ENCODE measurements at regions not wholly inside any gene's neighbourhood (a gene's known extent, or its start where the extent isn't known, plus 50 kb on each side); places are given as distances from the start of the nearest gene placed in this dataset.

DNA sequence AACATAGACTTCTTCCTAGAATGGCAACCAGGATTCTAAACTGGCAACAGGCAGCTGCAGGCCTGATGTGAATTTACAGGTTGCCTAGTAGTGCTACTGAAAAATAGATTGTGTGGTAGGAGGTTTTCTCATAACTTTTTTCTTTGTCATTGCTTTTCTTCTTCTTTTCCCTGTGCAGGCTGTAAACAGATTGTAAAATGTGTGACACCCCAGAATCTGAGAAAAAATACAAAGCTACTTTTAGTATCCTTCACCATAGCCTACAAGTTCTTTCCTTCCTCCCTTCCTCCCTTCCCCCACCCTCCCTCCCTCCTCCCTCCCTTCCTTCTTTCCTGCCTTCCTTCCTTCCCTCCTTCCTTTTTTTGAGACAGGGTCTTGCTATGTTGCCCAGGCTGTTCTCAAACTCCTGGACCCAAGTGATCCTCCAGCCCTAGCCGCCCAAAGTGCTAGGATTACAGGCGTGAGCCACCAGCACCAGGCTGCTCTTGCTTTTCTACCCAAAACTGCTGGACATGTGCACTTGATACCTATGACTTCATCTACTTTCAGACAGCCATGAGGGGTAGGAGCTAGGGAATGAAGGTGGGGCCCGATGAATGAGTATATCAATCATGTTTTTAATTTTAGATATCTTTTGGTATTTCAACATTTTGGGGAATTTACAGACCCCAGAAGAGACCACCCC lies 114.2 kb upstream of the EEA1 start:
- no peak for DNase-seq

DNA sequence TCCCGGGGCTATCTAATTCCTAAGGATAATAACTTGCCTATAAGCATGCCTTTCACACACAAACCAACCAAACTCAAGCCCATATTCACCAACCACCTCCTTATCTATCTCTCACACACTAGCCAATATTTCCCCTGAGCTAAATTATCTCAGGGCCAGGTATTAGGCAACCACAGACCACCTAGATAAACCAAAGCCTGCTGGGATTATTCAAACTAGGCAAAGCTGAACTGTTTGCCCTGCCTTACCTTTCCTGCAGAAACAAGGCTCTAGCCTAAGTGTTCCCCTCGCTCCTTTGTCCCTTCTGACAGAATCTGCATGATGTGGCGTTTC lies 114.7 kb upstream of the EEA1 start:
- no peak for DNase-seq

- DNase-seq, result no peak
Observed at GRCh38 chr12:93047118-93047517, 118.0 kb upstream of the EEA1 start.

GRCh38 chr12:93048656-93049055 lies 119.6 kb upstream of the EEA1 start:
- no peak for DNase-seq

DNA sequence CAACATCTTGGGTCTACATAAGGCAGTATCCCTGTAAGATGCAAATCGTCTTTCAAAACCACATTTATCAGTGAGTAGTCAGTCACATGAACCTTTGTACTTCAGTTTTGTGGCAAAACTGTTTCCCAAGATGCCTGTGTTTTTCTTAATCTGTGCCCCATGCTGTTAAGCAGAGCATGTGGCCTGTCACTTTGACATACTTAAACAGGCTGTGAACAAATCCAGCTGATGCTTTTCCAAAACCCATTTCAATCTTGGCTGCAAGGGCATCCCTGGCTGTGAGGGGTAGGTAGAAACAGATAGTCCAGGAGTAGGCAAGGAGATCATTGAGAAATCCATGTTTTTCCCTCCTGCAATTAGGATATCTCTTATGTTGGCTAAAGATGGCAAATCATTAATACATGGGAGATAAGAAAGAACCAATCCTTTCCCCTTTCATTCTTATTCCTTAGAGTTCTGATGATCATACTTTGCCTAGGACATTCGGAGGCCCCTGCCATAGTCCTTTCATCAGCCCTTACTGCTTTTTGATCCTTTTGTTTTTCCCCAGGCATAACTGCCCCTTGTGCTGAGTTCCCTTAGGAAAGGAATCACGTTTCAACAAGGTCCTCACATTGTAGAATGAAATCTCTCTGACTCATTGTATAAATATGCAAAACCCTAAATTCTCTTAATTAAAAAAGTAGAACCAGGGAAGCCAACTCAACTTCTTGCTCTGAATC lies 121.1 kb upstream of the EEA1 start:
- no peak for DNase-seq

DNA sequence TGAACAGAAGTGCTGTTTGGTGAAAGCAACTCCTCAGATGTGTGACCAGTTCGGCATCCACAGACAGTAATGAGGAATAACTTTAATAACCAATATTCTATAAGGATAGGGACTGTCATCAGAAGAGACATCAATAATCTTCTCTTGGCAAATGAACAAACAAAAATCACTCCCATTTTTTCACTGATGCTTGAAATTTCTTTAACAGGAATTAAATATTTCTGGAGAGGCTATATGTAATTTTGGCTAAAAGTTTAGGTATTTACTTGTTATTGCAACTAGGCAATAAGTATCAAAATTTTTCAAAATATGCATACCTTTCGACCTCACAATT lies 121.6 kb upstream of the EEA1 start:
- DNase-seq, result no peak

DNA sequence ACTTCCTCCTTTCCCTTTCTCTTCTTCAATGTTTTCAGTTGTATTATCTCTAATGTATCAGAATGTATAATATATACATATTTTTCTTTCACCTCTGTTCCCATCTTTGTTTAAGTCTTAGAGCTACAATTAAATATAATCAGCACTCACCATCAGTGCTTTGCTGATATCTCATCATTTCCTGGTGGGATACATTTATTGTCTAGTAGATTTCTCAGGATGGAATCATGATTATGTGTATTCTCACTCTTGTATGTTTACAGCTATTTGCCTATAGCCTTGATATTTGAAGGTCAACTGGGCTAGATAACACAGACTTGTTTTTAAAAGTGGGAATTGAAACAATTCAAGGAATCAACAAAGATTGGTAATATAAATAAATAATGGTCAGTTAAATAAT lies 124.9 kb upstream of the EEA1 start:
- DNase-seq, result no peak

DNA sequence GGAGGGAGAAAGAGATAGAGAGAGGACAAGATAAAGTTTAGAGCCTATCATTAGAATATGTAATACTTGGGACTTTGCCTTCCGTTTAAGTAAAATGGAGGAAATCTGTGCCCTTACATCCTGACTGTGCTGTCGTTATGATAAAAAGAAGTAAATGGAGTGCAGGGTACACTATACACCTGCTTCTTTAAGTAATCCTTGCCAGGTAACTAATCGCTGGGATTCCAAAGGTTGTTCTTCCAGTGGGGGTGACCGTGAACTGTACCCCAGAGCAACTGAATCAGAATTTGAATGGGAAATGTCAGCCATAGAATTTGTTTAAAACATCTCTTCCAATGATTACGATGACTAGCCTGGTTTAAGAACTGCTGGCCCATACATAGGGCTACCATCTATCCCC lies 126.1 kb upstream of the EEA1 start:
- no peak for DNase-seq

DNA sequence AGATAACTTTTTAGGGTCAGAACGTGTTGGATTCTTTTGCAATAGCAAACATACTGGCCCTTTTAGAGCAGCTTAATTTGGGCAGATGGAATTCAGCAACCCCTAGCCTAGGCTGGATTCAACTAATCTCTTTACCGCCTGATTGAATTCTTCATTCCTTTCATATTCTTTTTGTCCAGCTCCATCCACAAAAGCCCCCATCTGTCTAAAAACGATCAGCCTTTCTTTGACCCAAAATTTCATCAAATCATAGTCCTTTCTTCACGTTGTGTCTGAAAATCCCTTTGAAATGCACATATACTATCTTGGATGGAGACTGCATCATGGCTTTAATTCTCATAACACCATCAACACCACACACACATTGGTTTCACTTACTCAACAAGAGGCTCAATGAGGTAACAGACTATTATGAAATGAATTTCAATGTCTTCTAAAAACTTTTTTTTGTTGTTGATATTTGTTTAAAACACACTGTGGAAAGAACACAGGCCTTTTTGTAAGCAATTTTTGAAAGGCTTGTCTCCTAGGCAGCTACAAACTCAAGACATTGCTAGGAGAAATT lies 128.0 kb upstream of the EEA1 start:
- DNase-seq, result no peak

GRCh38 chr12:93058280-93058679 lies 129.2 kb upstream of the EEA1 start:
- no peak for DNase-seq

GRCh38 chr12:93059288-93059687 lies 130.2 kb upstream of the EEA1 start:
- DNase-seq, result no peak

DNA sequence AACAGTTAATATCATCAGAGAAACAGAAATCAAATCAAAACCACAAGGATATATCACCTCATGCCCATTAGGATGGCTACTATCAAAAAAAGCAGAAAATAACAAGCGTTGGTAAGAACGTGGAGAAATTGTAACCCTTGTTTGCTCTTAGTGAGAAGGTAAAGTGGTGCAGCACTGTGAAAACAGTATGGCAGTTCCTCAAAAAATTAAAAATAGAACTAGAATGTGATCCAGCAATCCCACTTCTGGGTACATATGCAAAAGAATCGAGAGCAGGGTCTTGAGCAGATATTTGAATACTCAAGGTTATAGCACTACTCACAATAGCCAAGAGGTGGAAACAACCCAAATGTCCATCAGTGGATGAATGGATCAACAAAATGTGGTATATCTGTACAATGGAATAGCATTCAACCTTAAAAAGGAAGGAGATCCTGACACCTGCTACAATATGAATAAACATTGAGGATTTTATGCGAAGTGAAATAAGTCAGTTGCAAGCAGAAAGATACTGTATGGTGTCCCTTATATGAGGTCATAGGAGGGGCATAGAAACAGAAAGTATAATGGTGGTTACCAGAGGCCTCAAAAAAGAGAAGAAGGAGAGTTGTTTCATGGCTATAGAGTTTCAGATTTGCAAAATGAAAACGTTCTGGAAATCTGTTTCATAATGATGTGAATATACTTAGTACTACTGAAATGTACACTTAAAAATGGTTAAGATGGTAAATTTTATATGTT lies 131.0 kb upstream of the EEA1 start:
- no peak for DNase-seq

DNA sequence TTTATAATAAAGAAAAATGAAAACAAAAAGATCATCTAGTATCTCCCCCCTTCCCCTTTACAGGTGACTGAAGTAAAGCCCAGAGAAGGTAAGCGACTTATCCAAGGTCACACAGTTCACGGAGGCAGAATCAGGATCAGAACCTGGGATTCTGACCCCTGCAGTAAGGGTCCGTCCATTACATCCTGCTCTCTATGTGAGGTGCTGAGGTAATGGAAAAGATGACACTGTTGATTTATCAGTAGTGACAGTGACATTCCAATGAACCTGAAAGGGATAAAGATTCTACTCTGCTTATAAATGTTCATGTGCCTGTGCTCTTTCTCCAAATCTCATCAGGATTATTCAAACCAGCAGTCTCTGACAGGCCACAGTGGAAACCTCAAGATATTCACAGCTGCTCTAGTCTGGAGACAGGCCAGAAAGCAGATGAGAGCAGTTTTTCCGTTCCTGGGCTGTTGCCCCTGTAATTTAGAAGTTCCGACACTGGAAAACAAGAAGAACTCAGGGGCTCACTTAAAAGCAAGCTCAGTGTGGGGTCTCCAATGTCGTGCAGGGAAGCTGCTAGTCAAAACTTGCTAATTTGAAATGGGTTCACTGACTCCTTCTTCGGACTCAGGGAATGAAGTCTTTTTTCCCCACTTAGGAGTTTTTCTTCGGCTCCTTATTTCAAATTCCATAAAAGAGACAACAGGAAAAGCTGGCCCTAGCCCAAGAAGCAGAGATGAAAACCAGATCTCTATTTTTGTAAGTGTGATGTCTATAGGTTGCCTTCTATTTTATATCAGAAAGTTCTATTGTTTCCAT lies 131.8 kb upstream of the EEA1 start:
- DNase-seq, result no peak

GRCh38 chr12:93061473-93062419 lies 132.7 kb upstream of the EEA1 start:
- no peak for DNase-seq

- DNase-seq, result no peak
Observed at GRCh38 chr12:93065896-93066295, 136.8 kb upstream of the EEA1 start.

- no peak for DNase-seq
Observed at GRCh38 chr12:93072340-93072739, 143.2 kb upstream of the EEA1 start.

GRCh38 chr12:93073324-93073723 lies 144.2 kb upstream of the EEA1 start:
- DNase-seq, result no peak

GRCh38 chr12:93078059-93078458 lies 149.0 kb upstream of the EEA1 start:
- no peak for DNase-seq

DNA sequence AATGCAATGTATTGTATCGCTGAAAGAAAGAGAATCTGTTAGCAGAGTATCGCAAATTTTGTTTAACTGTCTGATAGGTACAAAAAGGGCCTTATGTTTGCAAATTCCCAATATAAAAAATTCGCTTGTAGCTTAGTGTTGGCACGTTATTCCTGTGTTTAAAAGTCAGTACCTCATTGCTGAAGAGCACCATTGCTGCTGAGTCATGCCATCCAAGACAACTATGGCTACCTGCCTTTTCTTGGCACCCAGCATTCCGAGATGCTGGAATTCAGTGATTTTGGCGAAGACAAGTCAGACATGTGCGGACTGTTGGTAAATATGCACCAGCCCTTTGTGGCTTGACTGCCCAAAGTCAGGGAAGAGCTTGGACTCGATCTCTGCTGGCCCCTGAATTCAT lies 149.5 kb upstream of the EEA1 start:
- no peak for DNase-seq

DNA sequence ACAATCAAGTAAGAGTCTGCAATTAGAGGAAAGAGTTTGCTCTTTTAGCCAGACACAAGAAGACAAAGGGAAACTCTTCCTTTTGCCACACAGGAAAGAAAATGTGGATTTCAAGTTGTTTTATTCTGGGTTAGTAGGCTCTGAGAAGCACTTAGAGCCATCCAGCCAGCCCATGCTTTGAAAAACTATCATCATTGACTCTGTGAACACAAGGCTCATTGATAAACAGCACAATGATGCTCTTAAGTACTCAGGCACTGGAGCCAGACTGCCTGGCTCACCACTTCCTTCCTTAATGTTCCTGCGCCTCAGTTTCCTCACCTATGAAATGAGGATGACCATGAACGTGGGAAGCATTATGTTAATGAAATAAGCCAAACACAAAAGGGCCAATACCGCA lies 150.2 kb upstream of the EEA1 start:
- no peak for DNase-seq

GRCh38 chr12:93079976-93080375 lies 150.9 kb upstream of the EEA1 start:
- no peak for DNase-seq

DNA sequence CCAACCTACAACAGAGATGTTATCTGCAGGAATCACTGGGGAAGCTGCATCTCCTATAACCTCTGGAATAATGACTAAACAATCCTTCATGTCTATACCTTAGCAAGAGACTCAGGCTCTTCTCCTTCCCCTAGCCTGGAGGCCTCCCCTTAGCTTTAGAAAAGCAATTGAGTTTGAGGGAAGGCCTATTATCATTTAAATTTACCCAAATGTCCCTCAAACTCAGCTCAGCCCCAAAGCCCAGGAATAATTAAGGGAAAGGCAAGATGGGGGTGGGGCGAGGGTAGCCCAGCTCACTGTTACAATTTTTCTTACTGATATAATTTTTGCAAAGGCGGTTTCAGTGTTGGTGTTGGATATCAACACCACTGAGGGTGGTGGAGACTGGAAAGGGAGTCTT lies 151.4 kb upstream of the EEA1 start:
- DNase-seq, result no peak

All from right kidney (tissue), 1 donor.